A549 (cell line): ENCODE measurements at regions not wholly inside any gene's neighbourhood (a gene's known extent, or its start where the extent isn't known, plus 50 kb on each side); places are given as distances from the start of the nearest gene placed in this dataset.

Experiments
- CHD2 ChIP-seq: fragments of 150-350 bp; IDR thresholded peaks from 2 replicates; pipeline ENCODE4 v1.6.1; 2014; ENCODE audit warnings: low read length; ENCODE audit not compliant: partially characterized antibody
- NR3C1 ChIP-seq: fragments of >200 bp; sonication (Bioruptor Twin); formaldehyde crosslinking; IDR thresholded peaks from 3 replicates; pipeline ENCODE4 v1.6.1; 2017
- SMC3 ChIP-seq: fragments of >200 bp; sonication (Bioruptor Twin); formaldehyde crosslinking; IDR thresholded peaks from 3 replicates; pipeline ENCODE4 v1.6.1; 2018; ENCODE audit warnings: inconsistent platforms

- TF ChIP-seq CHD2 (no peak), NR3C1 (no peak), SMC3 (no peak)
Observed at GRCh38 chr13:105890509-105890908, 645.0 kb downstream of the EFNB2 start.
